Mesodermal cell (in vitro differentiated cells): ENCODE measurements at regions not wholly inside any gene's neighbourhood (a gene's known extent, or its start where the extent isn't known, plus 50 kb on each side); places are given as distances from the start of the nearest gene placed in this dataset.
"Not testable (repeated sequence)": the region's sequence is repeated elsewhere in the genome, so short reads cannot be mapped to it uniquely, and the experiment has no call there.

Experiments used
- H3K27ac ChIP-seq: 2 replicates; pipeline ENCODE4 v1.7.0; 2013; ENCODE audit warnings: mild to moderate bottlenecking, low read depth, low read length, moderate library complexity; ENCODE audit not compliant: severe bottlenecking
- H3K36me3 ChIP-seq: 2 replicates; pipeline ENCODE4 v1.7.1; 2013; ENCODE audit warnings: mild to moderate bottlenecking, low read length, moderate library complexity; ENCODE audit not compliant: control insufficient read depth, insufficient read depth
- H3K4me1 ChIP-seq: one replicate; pipeline ENCODE4 v1.7.1; 2013; ENCODE audit warnings: mild to moderate bottlenecking, low read length; ENCODE audit not compliant: insufficient read depth, control insufficient read depth, poor library complexity, severe bottlenecking
- H3K4me3 ChIP-seq: 2 replicates; pipeline ENCODE4 v1.7.0; 2013; ENCODE audit warnings: low read length, control low read depth, mild to moderate bottlenecking; ENCODE audit not compliant: insufficient read depth, poor library complexity, severe bottlenecking; ENCODE audit errors: extremely low read depth
- H3K9me3 ChIP-seq: 2 replicates; pipeline ENCODE4 v1.7.1; 2013; ENCODE audit warnings: mild to moderate bottlenecking, low read length, moderate library complexity; ENCODE audit not compliant: control insufficient read depth
- WGBS, 2 experiments: methylation state at CpG; one replicate each; pipeline ENCODE4 v1.1.5; 2013; ENCODE audit warnings: missing lambda C conversion rate in 2 of 2; ENCODE audit not compliant: insufficient coverage in 2 of 2; 5-methylcytosine and 5-hydroxymethylcytosine counted together

- Histone ChIP-seq H3K4me1 (no peaks in the 10 kb centered on the region), H3K4me3 (no peak overlapping the region), H3K36me3 (no peaks in the 10 kb centered on the region), H3K27ac (no peak overlapping the region), H3K9me3 (peaks cover 22% of the 10 kb centered on the region)
- WGBS, 2 experiments: 100% methylated on average over 1 of the region's 1 CpG; no CpG with 5 or more reads in 1 of the 2 experiments
Measured at GRCh38 chr6:140017470-140017869, 643.0 kb upstream of the CITED2 start.

DNA sequence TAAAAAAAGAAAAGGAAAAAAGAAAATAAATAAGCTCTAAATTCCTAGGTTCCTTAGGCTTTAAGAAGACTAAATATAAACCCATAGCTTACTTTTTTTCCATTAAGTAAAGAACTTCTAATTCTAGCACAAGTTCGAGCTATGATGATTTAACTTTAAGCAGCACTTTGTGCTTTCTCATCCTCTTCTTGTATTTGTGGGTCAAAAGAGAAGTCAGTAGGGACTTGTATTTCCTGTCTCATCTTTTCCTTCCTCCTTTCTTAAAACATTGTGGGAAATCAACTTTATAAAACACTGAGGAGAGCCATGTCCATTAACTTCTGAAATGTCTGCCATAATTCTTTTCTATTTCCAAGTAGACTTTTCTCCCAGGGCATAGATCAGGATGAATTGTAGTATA lies 637.7 kb upstream of the CITED2 start:
- Histone ChIP-seq H3K36me3 (no peaks in the 10 kb centered on the region), H3K4me3 (no peak overlapping the region), H3K27ac (no peak overlapping the region), H3K4me1 (no peaks in the 10 kb centered on the region), H3K9me3 (no peaks in the 10 kb centered on the region)
- WGBS, 2 experiments: 80% methylated on average over 1 of the region's 1 CpG; no CpG with 5 or more reads in 1 of the 2 experiments

GRCh38 chr6:140011537-140011936 lies 637.1 kb upstream of the CITED2 start:
- WGBS, 2 experiments: no CpG with 5 or more reads among the region's 4 CpGs
- no peaks in the 10 kb centered on the region for H3K36me3 ChIP-seq
- H3K4me3 ChIP-seq: no peak overlapping the region
- no peaks in the 10 kb centered on the region for H3K4me1 ChIP-seq
- H3K9me3 ChIP-seq: no peaks in the 10 kb centered on the region
- no peak overlapping the region for H3K27ac ChIP-seq

GRCh38 chr6:140009286-140009685 lies 634.8 kb upstream of the CITED2 start:
- WGBS, 2 experiments: no CpG with 5 or more reads among the region's 3 CpGs
- Histone ChIP-seq H3K9me3 (no peaks in the 10 kb centered on the region), H3K27ac (no peak overlapping the region), H3K4me3 (no peak overlapping the region), H3K36me3 (no peaks in the 10 kb centered on the region), H3K4me1 (no peaks in the 10 kb centered on the region)

DNA sequence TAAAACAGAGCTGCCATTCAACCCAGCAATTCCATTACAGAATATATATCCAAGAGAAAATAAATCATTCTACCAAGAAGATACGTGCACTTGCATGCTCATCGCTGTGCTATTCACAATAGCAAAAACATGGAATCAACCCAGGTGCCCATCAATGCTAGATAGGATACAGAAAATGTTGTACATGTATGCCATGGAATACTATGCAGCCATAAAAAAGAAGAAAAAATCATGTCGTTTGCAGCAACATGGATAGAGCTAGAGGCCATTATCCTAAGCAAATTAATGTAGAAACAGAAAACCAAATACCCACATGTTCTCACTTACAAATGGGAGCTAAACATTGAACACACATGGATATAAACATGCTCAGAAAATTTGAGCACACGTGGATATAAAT lies 633.1 kb upstream of the CITED2 start:
- Histone ChIP-seq H3K9me3 (no peaks in the 10 kb centered on the region), H3K4me1 (no peaks in the 10 kb centered on the region), H3K4me3 (no peak overlapping the region), H3K27ac (no peak overlapping the region), H3K36me3 (no peaks in the 10 kb centered on the region)
- no CpG with 5 or more reads among the region's 4 CpGs for WGBS, 2 experiments

DNA sequence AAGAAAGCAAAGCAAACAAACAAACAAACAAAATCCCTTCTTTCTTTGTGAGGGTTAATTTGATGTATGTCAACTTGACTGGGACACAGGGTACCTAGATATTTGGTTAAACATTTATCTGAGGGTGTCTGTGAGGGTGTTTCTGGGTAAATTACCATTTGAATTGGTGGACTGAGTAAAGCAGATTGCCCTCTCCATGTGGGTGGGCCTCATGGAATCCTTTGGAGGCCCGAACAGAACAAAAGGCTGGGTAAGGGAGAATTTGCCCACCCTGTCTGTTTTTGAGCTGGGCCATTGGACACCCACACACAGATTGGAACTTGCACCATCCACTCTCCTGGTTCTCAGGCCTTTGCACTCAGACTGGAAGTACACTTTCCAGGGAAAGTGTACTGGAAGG lies 628.8 kb upstream of the CITED2 start:
- Histone ChIP-seq H3K36me3 (no peaks in the 10 kb centered on the region), H3K9me3 (no peaks in the 10 kb centered on the region), H3K4me3 (no peak overlapping the region), H3K27ac (no peak overlapping the region), H3K4me1 (no peaks in the 10 kb centered on the region)
- WGBS, 2 experiments: 20 to 63% methylated on average over 1 of the region's 1 CpG

DNA sequence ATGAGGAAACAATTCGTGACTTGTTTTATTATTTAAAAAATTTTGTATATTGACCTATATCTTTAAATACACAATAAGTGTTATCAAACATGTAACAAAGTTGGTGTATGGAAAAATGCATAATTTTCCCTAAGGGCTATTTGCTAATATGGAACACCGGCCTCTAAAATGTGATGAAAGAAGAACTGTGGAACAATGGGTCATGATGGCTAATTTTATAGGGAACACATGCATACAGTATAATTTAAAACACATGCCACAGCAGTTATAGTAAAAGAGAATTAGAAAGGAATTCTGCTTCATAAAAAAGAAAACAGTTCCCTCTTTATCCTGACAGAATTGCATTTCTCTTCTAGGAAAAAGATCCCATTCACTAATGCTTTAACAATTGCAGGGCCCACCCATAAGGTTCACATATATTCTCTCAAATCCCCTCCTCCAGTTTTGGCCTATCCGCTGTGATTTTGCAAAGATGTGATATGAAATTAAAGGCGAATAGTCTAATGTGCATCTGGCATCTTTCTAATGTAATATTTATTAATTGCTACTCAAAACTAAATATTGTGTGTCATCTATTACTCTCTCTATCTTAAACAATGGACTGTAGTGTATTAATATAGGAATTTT lies 628.1 kb upstream of the CITED2 start:
- H3K9me3 ChIP-seq: no peaks in the 10 kb centered on the region
- no peak overlapping the region for H3K4me3 ChIP-seq
- H3K27ac ChIP-seq: no peak overlapping the region
- 100% methylated on average over 1 of the region's 4 CpGs; no CpG with 5 or more reads in 1 of the 2 experiments for WGBS, 2 experiments
- H3K36me3 ChIP-seq: no peaks in the 10 kb centered on the region
- no peaks in the 10 kb centered on the region for H3K4me1 ChIP-seq

DNA sequence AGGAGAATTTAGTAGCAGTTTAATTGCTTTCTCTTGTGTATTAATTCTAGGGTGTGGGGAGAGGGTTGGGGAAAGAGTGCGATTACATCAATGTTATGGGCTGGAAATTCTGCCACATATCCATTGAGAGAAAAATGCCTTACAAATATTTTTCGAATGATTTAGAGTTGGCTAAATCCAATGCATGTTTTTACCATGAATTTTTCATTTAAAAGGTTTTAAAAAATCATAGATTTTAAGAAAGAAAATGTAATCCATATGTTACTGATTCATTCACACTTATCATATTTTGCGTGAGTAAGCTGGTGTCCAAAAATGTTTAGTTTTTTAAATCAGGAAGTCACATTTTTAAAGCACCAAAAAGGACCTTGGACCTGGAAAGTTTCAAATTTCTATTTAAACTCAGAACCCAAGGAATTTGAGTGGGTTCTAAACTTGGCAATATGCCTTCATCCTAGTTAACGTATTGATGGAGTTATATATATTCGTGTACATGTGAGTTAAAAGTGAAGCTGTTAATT lies 627.4 kb upstream of the CITED2 start:
- H3K9me3 ChIP-seq: no peaks in the 10 kb centered on the region
- H3K27ac ChIP-seq: no peak overlapping the region
- no peaks in the 10 kb centered on the region for H3K4me1 ChIP-seq
- no peak overlapping the region for H3K4me3 ChIP-seq
- WGBS, 2 experiments: no CpG with 5 or more reads among the region's 5 CpGs
- H3K36me3 ChIP-seq: no peaks in the 10 kb centered on the region

- H3K4me1 ChIP-seq: no peaks in the 10 kb centered on the region
- no peak overlapping the region for H3K27ac ChIP-seq
- H3K4me3 ChIP-seq: no peak overlapping the region
- no peaks in the 10 kb centered on the region for H3K36me3 ChIP-seq
- WGBS, 2 experiments: no CpG with 5 or more reads among the region's 2 CpGs
- no peaks in the 10 kb centered on the region for H3K9me3 ChIP-seq
Measured at GRCh38 chr6:140001005-140001404, 626.6 kb upstream of the CITED2 start.

DNA sequence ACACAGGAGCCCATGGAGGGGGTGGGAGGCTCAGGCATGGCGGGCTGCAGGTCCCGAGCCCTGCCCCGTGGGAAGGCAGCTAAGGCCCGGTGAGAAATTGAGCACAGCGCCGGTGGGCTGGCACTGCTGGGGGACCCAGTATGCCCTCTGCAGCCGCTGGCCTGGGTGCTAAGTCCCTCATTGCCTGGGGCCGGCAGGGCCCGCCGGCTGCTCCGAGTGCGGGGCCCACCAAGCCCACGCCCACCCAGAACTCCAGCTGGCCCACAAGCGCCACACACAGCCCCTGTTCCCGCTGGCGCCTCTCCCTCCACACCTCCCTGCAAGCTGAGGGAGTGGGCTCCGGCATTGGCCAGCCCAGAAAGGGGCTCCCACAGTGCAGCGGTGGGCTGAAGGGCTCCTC lies 625.2 kb upstream of the CITED2 start:
- H3K27ac ChIP-seq, H3K4me3 ChIP-seq, H3K4me1 ChIP-seq, H3K36me3 ChIP-seq, H3K9me3 ChIP-seq: not testable (repeated sequence)
- 96 to 97% methylated on average over 7 to 15 of the region's 18 CpGs for WGBS, 2 experiments

- not testable (repeated sequence) for H3K4me3 ChIP-seq, H3K9me3 ChIP-seq, H3K27ac ChIP-seq, H3K4me1 ChIP-seq, H3K36me3 ChIP-seq
- 91 to 100% methylated on average over 2 to 3 of the region's 11 CpGs for WGBS, 2 experiments
Measured at GRCh38 chr6:139998478-139998877, 624.0 kb upstream of the CITED2 start.
